OCI-LY7 (cell line): ENCODE measurements at regions not wholly inside any gene's neighbourhood (a gene's known extent, or its start where the extent isn't known, plus 50 kb on each side); places are given as distances from the start of the nearest gene placed in this dataset.

Source experiments
- CTCF ChIP-seq: fragments of 200-600 bp; sonication (generic); conservative IDR thresholded peaks from 2 replicates; pipeline ENCODE4 v1.5.1; 2014; ENCODE audit warnings: mild to moderate bottlenecking, antibody characterized with exemption, low read length, moderate library complexity, mixed read lengths
- EZH2phosphoT487 ChIP-seq: fragments of 200-600 bp; sonication (generic); IDR thresholded peaks from 2 replicates; pipeline ENCODE4 v1.6.1; 2018; ENCODE audit warnings: low read depth, borderline replicate concordance, mild to moderate bottlenecking, mixed run types, antibody characterized with exemption, low read length, moderate library complexity, mixed read lengths

GRCh38 chr2:236862526-236862925 is 223.2 kb upstream of the COPS8 start:
- TF ChIP-seq CTCF (no peak), EZH2phosphoT487 (no peak)
